ENCODE measurements at regions not wholly inside any gene's neighbourhood (a gene's known extent, or its start where the extent isn't known, plus 50 kb on each side); places are given as distances from the start of the nearest gene placed in this dataset.
"Not testable (repeated sequence)": the region's sequence is repeated elsewhere in the genome, so short reads cannot be mapped to it uniquely, and the experiment has no call there.

- no peak for DNase-seq
These were observed 199.4 kb upstream of the ZNF217 start for GRCh38 chr20:53792946-53793536.

- DNase-seq, result no peak
These were observed 196.5 kb upstream of the ZNF217 start for GRCh38 chr20:53789989-53790675.

GRCh38 chr20:53788253-53789022 lies 194.8 kb upstream of the ZNF217 start:
- DNase-seq, result no peak

DNA sequence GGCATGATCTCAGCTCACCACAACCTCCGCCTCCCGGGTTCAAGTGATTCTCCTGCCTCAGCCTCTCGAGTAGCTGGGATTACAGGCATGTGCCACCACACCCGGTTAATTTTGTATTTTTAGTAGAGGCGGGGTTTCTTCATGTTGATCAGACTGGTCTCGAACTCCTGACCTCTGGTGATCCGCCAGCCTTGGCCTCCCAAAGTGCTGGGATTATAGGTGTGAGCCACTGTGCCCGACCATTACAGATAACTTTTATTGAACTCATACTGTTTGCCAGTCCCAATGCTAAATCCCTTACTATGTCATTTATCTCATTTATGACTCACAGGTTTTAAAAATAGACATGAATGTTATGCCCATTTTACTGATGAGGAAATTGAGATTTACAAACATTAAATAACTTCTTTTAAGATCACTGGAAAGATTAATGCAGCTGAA lies 193.9 kb upstream of the ZNF217 start:
- not testable (repeated sequence) for DNase-seq

GRCh38 chr20:53786445-53787267 lies 193.0 kb upstream of the ZNF217 start:
- no peak for DNase-seq

- no peak for DNase-seq
These were observed 192.4 kb upstream of the ZNF217 start for GRCh38 chr20:53786071-53786444.

- DNase-seq, result no peak
These were observed 191.7 kb upstream of the ZNF217 start for GRCh38 chr20:53785320-53785719.

- no peak for DNase-seq
These were observed 190.1 kb upstream of the ZNF217 start for GRCh38 chr20:53783768-53784167.

DNA sequence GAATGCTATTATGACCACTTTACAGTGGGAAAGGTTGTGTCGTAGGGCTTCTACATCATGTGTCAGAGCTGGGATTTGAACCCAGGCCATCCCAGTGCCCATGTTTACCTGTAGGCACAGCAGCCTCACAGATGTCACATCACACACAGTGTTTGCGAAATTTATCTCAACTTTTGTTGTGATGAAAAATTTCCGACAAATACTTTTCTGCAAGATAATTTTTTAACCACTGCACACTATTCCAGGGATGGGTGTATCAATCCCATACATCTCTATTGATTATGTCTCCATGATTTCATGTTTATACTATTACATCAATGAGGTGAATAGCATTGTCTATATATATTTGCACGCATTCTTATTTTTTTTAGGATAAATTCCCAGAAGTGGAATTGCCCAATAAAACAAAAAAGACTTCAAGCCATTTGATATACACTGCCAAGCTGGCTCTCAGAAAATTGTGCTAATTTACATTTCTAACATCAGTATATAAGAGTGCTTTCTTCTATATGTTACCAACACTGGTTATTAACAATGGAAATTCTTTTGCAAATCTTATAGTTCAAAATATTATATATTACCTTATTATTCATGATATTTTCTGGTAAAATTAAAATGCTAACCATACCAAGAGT lies 189.1 kb upstream of the ZNF217 start:
- DNase-seq, result no peak

- DNase-seq, result no peak
These were observed 186.2 kb upstream of the ZNF217 start for GRCh38 chr20:53779822-53780221.

DNA sequence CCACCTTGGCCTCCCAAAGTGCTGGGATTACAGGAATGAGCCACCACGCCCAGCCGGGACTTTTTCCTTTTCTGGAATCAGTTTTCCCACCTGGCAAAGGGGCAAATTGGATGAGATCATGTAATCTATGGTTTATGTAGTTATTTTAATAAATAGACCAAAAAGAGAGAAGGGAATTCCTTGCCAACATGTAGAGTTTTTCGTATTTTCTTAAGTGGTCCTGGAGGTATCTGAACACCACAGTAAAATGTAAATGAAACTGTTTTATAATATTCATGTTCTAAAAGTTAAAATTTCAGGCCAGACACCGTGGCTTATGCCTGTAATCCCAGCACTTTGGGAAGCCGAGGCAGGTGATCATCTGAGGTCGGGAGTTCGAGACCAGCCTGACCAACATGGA lies 185.1 kb upstream of the ZNF217 start:
- no peak for DNase-seq

DNA sequence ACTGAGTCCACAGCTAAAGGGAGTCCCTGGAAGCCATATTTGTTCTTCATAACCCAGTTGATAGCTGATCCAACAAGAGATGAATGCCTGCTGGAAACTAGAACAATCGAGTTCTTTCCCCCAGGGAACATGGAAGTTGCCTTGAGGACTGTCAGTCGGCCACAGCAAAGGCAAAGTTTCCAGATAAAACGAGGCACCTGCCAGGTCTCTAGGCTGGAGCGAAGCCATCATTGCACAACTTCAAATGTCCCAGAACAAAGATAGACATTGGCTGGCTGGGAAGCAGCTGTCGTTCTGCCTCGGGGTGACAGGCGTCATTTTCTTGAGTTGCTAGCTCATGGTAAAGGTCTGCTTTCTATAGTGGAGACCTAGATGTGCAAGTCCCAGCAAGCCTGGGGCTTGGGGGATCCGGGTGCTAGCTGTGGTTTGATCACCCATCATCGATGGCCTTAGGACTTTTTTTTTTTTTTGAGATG lies 184.4 kb upstream of the ZNF217 start:
- no peak for DNase-seq

GRCh38 chr20:53777402-53777801 lies 183.8 kb upstream of the ZNF217 start:
- DNase-seq, result not testable (repeated sequence)

DNA sequence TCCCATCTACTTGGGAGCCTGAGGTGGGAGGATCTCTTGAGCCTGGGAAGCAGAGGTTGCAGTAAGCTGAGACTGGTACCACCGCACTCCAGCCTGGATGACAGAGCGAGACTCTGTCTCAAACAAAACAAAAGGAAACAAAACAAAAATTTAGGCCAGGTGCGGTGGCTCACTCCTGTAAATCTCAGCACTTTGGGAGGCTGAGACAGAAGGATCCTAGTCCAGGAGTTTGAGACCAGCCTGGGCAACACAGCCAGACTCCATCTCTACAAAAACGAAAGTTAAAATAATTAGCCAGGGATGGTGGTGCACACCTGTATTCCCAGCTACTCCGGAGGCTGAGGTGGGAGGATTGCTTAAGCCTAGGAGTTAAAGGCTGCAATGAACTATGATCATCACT lies 183.2 kb upstream of the ZNF217 start:
- no peak for DNase-seq

DNA sequence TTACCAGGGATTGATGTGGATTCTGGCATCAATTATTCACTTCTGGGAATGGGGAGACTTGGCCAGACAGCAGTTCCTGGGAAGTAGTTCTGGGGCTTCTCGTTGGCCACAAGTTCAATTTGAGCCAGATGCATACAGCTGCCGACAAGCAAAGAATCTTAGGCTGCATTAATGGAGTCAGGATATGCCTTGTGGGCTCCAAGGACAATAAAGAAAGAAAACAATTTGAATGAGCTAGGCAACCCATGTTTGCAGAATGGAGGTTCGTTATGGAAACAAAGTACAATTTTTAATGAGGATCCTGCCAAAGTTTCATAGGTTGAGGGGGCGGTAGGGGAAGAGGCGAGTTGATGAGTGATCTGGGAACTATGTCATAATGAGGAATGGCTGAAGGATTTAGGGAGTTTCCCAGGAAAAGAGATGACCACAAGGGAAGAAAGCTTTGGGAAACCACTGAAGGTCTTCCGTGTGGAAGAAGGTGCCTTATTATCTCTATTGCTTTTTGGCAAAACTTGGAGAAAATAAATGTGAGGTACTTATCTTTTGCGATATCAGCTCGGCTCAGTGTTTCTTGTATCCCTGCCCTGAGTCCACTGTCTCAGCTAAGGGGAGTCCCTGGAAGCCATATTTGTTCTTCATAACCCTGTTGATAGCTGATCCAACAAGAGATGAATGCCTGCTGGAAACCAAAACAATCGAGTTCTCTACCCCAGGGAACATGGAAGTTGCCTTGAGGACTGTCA lies 181.0 kb upstream of the ZNF217 start:
- DNase-seq, result no peak

DNA sequence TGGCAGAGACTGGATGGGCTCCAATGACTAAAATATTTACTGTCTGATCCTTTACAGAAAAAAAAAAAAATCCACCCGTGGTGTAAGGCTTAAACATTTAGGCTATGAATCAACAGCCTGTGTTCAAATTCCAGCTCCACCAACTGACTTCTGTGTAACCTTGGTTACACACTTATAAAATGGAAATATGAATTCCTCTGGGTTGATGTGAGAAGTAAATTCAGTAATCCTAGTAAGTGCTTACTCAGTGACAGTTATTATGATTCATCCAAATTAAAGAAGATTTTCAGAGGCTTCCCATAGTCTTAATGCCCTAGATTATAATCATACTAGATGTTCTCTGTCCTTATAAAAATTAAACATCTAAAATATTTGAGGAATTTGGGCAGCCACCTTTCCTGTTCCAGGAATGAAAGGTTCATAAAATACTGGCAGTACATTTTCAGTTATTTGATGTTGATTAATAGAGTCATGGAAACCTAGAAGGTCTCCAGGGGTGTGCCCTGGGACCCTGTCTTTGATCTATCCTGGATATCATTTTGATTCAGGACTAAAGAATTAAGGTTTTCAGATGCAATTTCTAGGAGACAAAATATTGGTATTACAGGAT lies 180.3 kb upstream of the ZNF217 start:
- DNase-seq, result no peak

DNA sequence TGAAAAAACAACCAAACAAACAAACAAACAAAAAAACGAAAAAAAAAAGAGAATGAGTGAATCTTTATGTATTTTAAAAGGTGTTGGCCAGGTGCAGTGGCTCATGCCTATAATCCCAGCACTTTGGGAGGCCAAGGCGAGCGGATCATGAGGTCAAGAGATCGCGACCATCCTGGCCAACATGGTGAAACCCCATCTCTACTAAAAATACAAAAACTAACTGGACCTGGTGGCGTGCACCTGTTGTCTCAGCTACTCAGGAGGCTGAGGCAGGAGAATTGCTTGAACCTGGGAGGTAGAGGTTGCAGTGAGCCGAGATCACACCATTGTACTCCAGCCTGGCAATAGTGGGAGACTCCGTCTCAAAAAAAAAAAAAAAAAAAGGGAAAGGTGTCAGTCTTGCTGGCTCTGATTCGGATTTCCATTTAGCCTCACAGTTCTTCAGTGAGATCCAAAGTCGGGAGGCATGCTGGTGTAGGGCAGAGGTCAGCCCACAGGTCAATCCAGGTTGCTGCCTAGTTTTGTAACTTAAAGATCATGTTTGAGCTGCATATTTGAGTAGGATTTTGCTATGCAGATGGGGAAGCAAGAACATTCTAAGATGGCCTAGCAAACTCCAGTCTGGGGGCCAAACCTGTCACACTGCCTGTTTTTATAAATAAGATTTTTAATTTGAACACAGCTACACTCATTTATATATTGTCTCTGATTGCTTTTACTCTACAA lies 179.6 kb upstream of the ZNF217 start:
- DNase-seq, result not testable (repeated sequence)

- DNase-seq, result no peak
These were observed 175.4 kb upstream of the ZNF217 start for GRCh38 chr20:53769041-53769440.

GRCh38 chr20:53768329-53768728 lies 174.7 kb upstream of the ZNF217 start:
- DNase-seq, result no peak

DNA sequence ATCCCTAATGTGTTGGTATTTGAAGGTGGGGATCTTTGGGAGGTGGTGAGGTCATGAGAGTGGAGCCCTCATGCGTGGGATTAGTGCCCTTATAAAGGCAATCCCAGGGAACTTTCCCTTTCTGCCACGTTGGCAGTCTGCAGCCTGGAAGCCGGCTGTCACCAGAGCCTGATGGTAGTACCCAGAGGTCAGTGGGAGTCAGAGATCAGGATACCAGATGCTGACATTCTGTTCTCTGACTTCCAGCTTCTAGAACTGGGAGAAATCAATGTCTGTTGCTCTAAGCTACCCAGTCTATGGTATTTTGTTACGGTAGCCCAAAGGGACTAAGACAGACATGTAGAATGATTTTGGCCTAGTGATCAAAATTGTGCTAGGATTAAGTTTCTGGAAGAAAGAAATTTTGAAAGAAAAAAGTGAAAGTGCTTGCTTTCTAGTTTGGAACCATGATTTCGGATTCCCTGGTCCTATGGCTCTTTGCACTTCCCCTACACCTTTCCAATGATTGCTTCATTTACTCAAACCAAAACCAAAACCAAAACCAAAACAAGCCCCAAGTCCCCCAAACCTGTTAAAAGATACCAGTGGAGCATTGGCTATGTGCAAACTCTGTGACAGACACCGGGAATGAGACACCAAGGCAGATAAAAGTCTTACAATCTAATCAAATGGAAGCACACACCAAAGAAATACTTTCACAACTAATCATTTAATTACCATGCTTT lies 173.7 kb upstream of the ZNF217 start:
- no peak for DNase-seq

Data from activated T-cell treated with anti-CD3 and anti-CD28 coated beads, Interleukin-2, amount 50 U/mL, for 1 hour (primary cell).